Coronary artery (tissue), 2 donors: ENCODE measurements at regions not wholly inside any gene's neighbourhood (a gene's known extent, or its start where the extent isn't known, plus 50 kb on each side); places are given as distances from the start of the nearest gene placed in this dataset.
"Not testable (repeated sequence)": the region's sequence is repeated elsewhere in the genome, so short reads cannot be mapped to it uniquely, and the experiment has no call there.

Source experiments
- DNase-seq: peaks from one replicate; pipeline ENCODE4 v3.0.0-alpha.2; 2017; ENCODE audit warnings: low spot score
- H3K27ac ChIP-seq, 2 donors: fragments of 200-600 bp; sonication (generic); one replicate each; pipeline ENCODE4 v1.5.1; 2016 to 2019
- H3K4me3 ChIP-seq: fragments of 200-600 bp; sonication (generic); 2 replicates; pipeline ENCODE4 v1.5.1; 2016; ENCODE audit warnings: mild to moderate bottlenecking, moderate library complexity
- CTCF ChIP-seq: fragments of 200-600 bp; sonication (generic); IDR thresholded peaks from one replicate; pipeline ENCODE4 v1.5.1; 2019; ENCODE audit warnings: antibody characterized with exemption

- TF ChIP-seq CTCF = no peak
- Histone ChIP-seq H3K27ac (no peak overlapping the region), H3K4me3 (no peak overlapping the region)
- DNase-seq = no peak
Measured at GRCh38 chr21:18000981-18001686, 182.0 kb upstream of the C21orf91 start.

- DNase-seq, H3K27ac ChIP-seq, H3K4me3 ChIP-seq: not testable (repeated sequence)
Measured at GRCh38 chr21:17998599-17998998, 179.4 kb upstream of the C21orf91 start.

GRCh38 chr21:17989780-17990179, 170.6 kb upstream of the C21orf91 start:
- DNase-seq = no peak
- no peak overlapping the region for H3K27ac ChIP-seq
- no peak overlapping the region for H3K4me3 ChIP-seq
- no peak for TF ChIP-seq CTCF

- TF ChIP-seq CTCF = no peak
- H3K4me3 ChIP-seq = no peak overlapping the region
- no peak overlapping the region for H3K27ac ChIP-seq
- no peak for DNase-seq
Measured at GRCh38 chr21:17988102-17988437, 168.9 kb upstream of the C21orf91 start.

- Histone ChIP-seq H3K27ac (no peak overlapping the region), H3K4me3 (no peak overlapping the region)
- TF ChIP-seq CTCF = no peak
- no peak for DNase-seq
Measured at GRCh38 chr21:17987382-17988101, 168.4 kb upstream of the C21orf91 start.

GRCh38 chr21:17981060-17981740, 162.0 kb upstream of the C21orf91 start:
- TF ChIP-seq CTCF = no peak
- Histone ChIP-seq H3K27ac (no peak overlapping the region), H3K4me3 (no peak overlapping the region)
- DNase-seq = no peak

GRCh38 chr21:17979763-17980162, 160.6 kb upstream of the C21orf91 start:
- no peak for DNase-seq
- H3K27ac ChIP-seq = no peak overlapping the region
- no peak overlapping the region for H3K4me3 ChIP-seq
- TF ChIP-seq CTCF = no peak
